ENCODE measurements at regions not wholly inside any gene's neighbourhood (a gene's known extent, or its start where the extent isn't known, plus 50 kb on each side); places are given as distances from the start of the nearest gene placed in this dataset.
"Not testable (repeated sequence)": the region's sequence is repeated elsewhere in the genome, so short reads cannot be mapped to it uniquely, and the experiment has no call there.

- not testable (repeated sequence) for DNase-seq; H3K27me3 ChIP-seq (ENCODE audit: control insufficient read depth in 3 of 3, insufficient read depth in 3 of 3, low read length in 2 of 3)
Measured at GRCh38 chr15:20608179-20608578, 66.6 kb upstream of the GOLGA6L6 start.

GRCh38 chr15:20597245-20597644 lies 55.6 kb upstream of the GOLGA6L6 start:
- 65 to 67% methylated on average over 2 of the region's 3 CpGs for WGBS, 2 donors
- not testable (repeated sequence) for H3K9ac ChIP-seq (ENCODE audit: insufficient read depth in 1 of 2, low read length in 2 of 2); H3K27me3 ChIP-seq (ENCODE audit: control insufficient read depth in 3 of 3, insufficient read depth in 3 of 3, low read length in 2 of 3); H3K4me1 ChIP-seq (ENCODE audit: control insufficient read depth in 5 of 5, insufficient read depth in 5 of 5, low read length in 5 of 5); ATAC-seq (ENCODE audit: insufficient read depth, low FRiP score); H3K4me3 ChIP-seq; H3K36me3 ChIP-seq (ENCODE audit: control insufficient read depth in 4 of 4, insufficient read depth in 4 of 4, low read length in 4 of 4); H3K9me3 ChIP-seq (ENCODE audit: control insufficient read depth in 4 of 4, insufficient read depth in 3 of 4, low read length in 3 of 4); DNase-seq; H3K27ac ChIP-seq (ENCODE audit: low read depth in 1 of 2, low read length in 1 of 2)

More at GRCh38 chr15:20608179-20608578, 66.6 kb upstream of the GOLGA6L6 start:
- H3K27ac ChIP-seq (ENCODE audit: low read depth in 1 of 2, low read length in 1 of 2); H3K4me3 ChIP-seq; H3K9ac ChIP-seq (ENCODE audit: insufficient read depth in 1 of 2, low read length in 2 of 2); ATAC-seq (ENCODE audit: insufficient read depth, low FRiP score); H3K9me3 ChIP-seq (ENCODE audit: control insufficient read depth in 4 of 4, insufficient read depth in 3 of 4, low read length in 3 of 4); H3K36me3 ChIP-seq (ENCODE audit: control insufficient read depth in 4 of 4, insufficient read depth in 4 of 4, low read length in 4 of 4); H3K4me1 ChIP-seq (ENCODE audit: control insufficient read depth in 5 of 5, insufficient read depth in 5 of 5, low read length in 5 of 5): not testable (repeated sequence)
- 88 to 91% methylated on average over 4 of the region's 9 CpGs for WGBS, 2 donors

- not testable (repeated sequence) for H3K4me1 ChIP-seq (ENCODE audit: control insufficient read depth in 5 of 5, insufficient read depth in 5 of 5, low read length in 5 of 5); DNase-seq; H3K27ac ChIP-seq (ENCODE audit: low read depth in 1 of 2, low read length in 1 of 2); ATAC-seq (ENCODE audit: insufficient read depth, low FRiP score); H3K9ac ChIP-seq (ENCODE audit: insufficient read depth in 1 of 2, low read length in 2 of 2); H3K4me3 ChIP-seq; H3K9me3 ChIP-seq (ENCODE audit: control insufficient read depth in 4 of 4, insufficient read depth in 3 of 4, low read length in 3 of 4); H3K36me3 ChIP-seq (ENCODE audit: control insufficient read depth in 4 of 4, insufficient read depth in 4 of 4, low read length in 4 of 4); H3K27me3 ChIP-seq (ENCODE audit: control insufficient read depth in 3 of 3, insufficient read depth in 3 of 3, low read length in 2 of 3)
- 78 to 100% methylated on average over 1 to 3 of the region's 5 CpGs for WGBS, 2 donors
Measured at GRCh38 chr15:20594219-20594618, 52.6 kb upstream of the GOLGA6L6 start.

- not testable (repeated sequence) for H3K9ac ChIP-seq (ENCODE audit: insufficient read depth in 1 of 2, low read length in 2 of 2); H3K27ac ChIP-seq (ENCODE audit: low read depth in 1 of 2, low read length in 1 of 2); ATAC-seq (ENCODE audit: insufficient read depth, low FRiP score); DNase-seq; H3K4me3 ChIP-seq; H3K4me1 ChIP-seq (ENCODE audit: control insufficient read depth in 5 of 5, insufficient read depth in 5 of 5, low read length in 5 of 5); H3K36me3 ChIP-seq (ENCODE audit: control insufficient read depth in 4 of 4, insufficient read depth in 4 of 4, low read length in 4 of 4); H3K27me3 ChIP-seq (ENCODE audit: control insufficient read depth in 3 of 3, insufficient read depth in 3 of 3, low read length in 2 of 3); H3K9me3 ChIP-seq (ENCODE audit: control insufficient read depth in 4 of 4, insufficient read depth in 3 of 4, low read length in 3 of 4)
- WGBS, 2 donors = 94 to 96% methylated on average over 4 to 5 of the region's 6 CpGs
Measured at GRCh38 chr15:20591936-20592335, 50.3 kb upstream of the GOLGA6L6 start.
